Adrenal gland (tissue), 9 donors: ENCODE measurements at regions not wholly inside any gene's neighbourhood (a gene's known extent, or its start where the extent isn't known, plus 50 kb on each side); places are given as distances from the start of the nearest gene placed in this dataset.

Experiments
- DNase-seq, 7 donors: peaks; one replicate each; pipeline ENCODE4 v3.0.0-alpha.2; 2019 to 2020
- H3K27ac ChIP-seq, 5 donors: fragments of 200-600 bp; sonication (generic) in 4 of 5; 1 replicate in 3 of 5; 2 replicates in 2 of 5; pipeline versions ENCODE4 v1.5.1 to v1.8.0; 2016 to 2020; ENCODE audit warnings: mild to moderate bottlenecking in 1 of 5
- H3K27me3 ChIP-seq: fragments of 200-600 bp; 2 replicates; pipeline ENCODE4 v1.8.0; 2021
- H3K36me3 ChIP-seq, 2 donors: fragments of 200-600 bp; replicated peaks in 1 of 2; 1 replicate in 1 of 2; 2 replicates in 1 of 2; pipeline versions ENCODE4 v1.5.1 to v1.8.0; 2018 to 2022
- H3K4me1 ChIP-seq, 2 donors: fragments of 200-600 bp; replicated peaks in 1 of 2; 1 replicate in 1 of 2; 2 replicates in 1 of 2; pipeline versions ENCODE4 v1.5.1 to v1.8.0; 2018 to 2021
- H3K4me3 ChIP-seq, 4 donors: fragments of 200-600 bp; sonication (generic) in 3 of 4; one replicate each; pipeline ENCODE4 v1.5.1; 2016 to 2018
- H3K9me3 ChIP-seq, 3 donors: fragments of 200-600 bp; sonication (generic) in 1 of 3; replicated peaks in 1 of 3; 1 replicate in 2 of 3; 2 replicates in 1 of 3; pipeline versions ENCODE4 v1.5.1 to v1.8.0; 2016 to 2021
- CTCF ChIP-seq, 6 experiments: fragments of 450-650 bp in 4 of 6; fragments of 200-600 bp in 2 of 6; sonication (generic) in 1 of 6; IDR thresholded peaks; 1 replicate in 5 of 6; 2 replicates in 1 of 6; pipeline versions ENCODE4 v1.5.1 to v1.8.0; 2016 to 2021; ENCODE audit warnings: antibody characterized with exemption in 6 of 6, mild to moderate bottlenecking in 2 of 6, moderate library complexity in 1 of 6
- POLR2A ChIP-seq, 2 donors: fragments of 450-650 bp; IDR thresholded peaks; one replicate each; pipeline ENCODE4 v1.6.1; 2017; ENCODE audit warnings: antibody characterized with exemption in 2 of 2, mild to moderate bottlenecking in 2 of 2, moderate library complexity in 1 of 2
- WGBS, 4 donors: extraction: QIAGEN DNeasy Blood & Tissue Kit in 2 of 4; methylation state at CpG; one replicate each; pipeline versions ENCODE4 v1.1.5 to v1.1.7; 2013 to 2017; 5-methylcytosine and 5-hydroxymethylcytosine counted together
- intact Hi-C, 2 donors: fragments of 100-400 bp; cut with DNase I; formaldehyde crosslinking; loops; one replicate each; pipeline versions ENCODE4 v1.14.1 to v1.15.0; 2022 to 2023
- donor health status: healthy with polysubstance abuse.
- donor health status: Bipolar disorder and iron deficiency.
- donor health status: DM: yes; HTN: yes; CAD: no.
- donor health status: DM: no; HTN: no; CAD: no.
- donor health status: DM: no; HTN: no; CAD: no.

- Histone ChIP-seq H3K27ac (no peak overlapping the region), H3K36me3 (no peaks in the 10 kb centered on the region), H3K4me1 (no peaks in the 10 kb centered on the region), H3K9me3 (no peaks in the 10 kb centered on the region), H3K27me3 (no peaks in the 10 kb centered on the region), H3K4me3 (no peak overlapping the region)
- WGBS, 4 donors = 63 to 74% (median 67%) methylated on average over 8 of the region's 8 CpGs
- intact Hi-C loops = no loop called here
- no peak for DNase-seq
- TF ChIP-seq CTCF (IDR thresholded peaks at IDR 0.05) (no peak), POLR2A (IDR thresholded peaks at IDR 0.05) (no peak)
Measured at GRCh38 chr7:124679586-124680225, 85.9 kb downstream of the GPR37 start.

- H3K4me3 ChIP-seq = no peak overlapping the region
- no peaks in the 10 kb centered on the region for H3K4me1 ChIP-seq
- H3K27ac ChIP-seq = no peak overlapping the region
- intact Hi-C loops = no loop called here
- no peaks in the 10 kb centered on the region for H3K9me3 ChIP-seq
- no peaks in the 10 kb centered on the region for H3K27me3 ChIP-seq
- TF ChIP-seq POLR2A (IDR thresholded peaks at IDR 0.05) = no peak
- TF ChIP-seq CTCF (IDR thresholded peaks at IDR 0.05) = no peak
- DNase-seq = no peak
- H3K36me3 ChIP-seq = no peaks in the 10 kb centered on the region
- WGBS, 4 donors = 51 to 74% (median 67%) methylated on average over 2 of the region's 2 CpGs
Measured at GRCh38 chr7:124679146-124679545, 86.4 kb downstream of the GPR37 start.

- 90 to 98% (median 93%) methylated on average over 1 of the region's 1 CpG for WGBS, 4 donors
- no peak for DNase-seq
- H3K36me3 ChIP-seq = no peaks in the 10 kb centered on the region
- no peaks in the 10 kb centered on the region for H3K27me3 ChIP-seq
- TF ChIP-seq POLR2A (IDR thresholded peaks at IDR 0.05) = no peak
- no peak for TF ChIP-seq CTCF (IDR thresholded peaks at IDR 0.05)
- no peak overlapping the region for H3K4me3 ChIP-seq
- H3K4me1 ChIP-seq = no peaks in the 10 kb centered on the region
- no peak overlapping the region for H3K27ac ChIP-seq
- no peaks in the 10 kb centered on the region for H3K9me3 ChIP-seq
- intact Hi-C loops = no loop called here
Measured at GRCh38 chr7:124674451-124674850, 91.1 kb downstream of the GPR37 start.

- 81 to 85% (median 82%) methylated on average over 1 of the region's 1 CpG for WGBS, 4 donors
- Histone ChIP-seq H3K9me3 (no peaks in the 10 kb centered on the region), H3K27me3 (no peaks in the 10 kb centered on the region), H3K4me1 (no peaks in the 10 kb centered on the region), H3K27ac (no peak overlapping the region), H3K36me3 (no peaks in the 10 kb centered on the region), H3K4me3 (no peak overlapping the region)
- DNase-seq = no peak
- no peak for TF ChIP-seq CTCF (IDR thresholded peaks at IDR 0.05)
- TF ChIP-seq POLR2A (IDR thresholded peaks at IDR 0.05) = no peak
- intact Hi-C loops = no loop called here
Measured at GRCh38 chr7:124672011-124672410, 93.6 kb downstream of the GPR37 start.
